Activated naive CD4-positive, alpha-beta T cell treated with anti-CD3 and anti-CD28 coated beads, Interleukin-2, amount 50 U/mL, for 24 hours (primary cell): ENCODE measurements at regions not wholly inside any gene's neighbourhood (a gene's known extent, or its start where the extent isn't known, plus 50 kb on each side); places are given as distances from the start of the nearest gene placed in this dataset.

Experiments
- H3K27ac Mint-ChIP-seq: one replicate; pipeline ENCODE4 v1.8.0; 2021; ENCODE audit warnings: mild to moderate bottlenecking, mixed read lengths
- H3K27me3 Mint-ChIP-seq: one replicate; pipeline ENCODE4 v1.8.0; 2021; ENCODE audit warnings: mixed read lengths
- H3K36me3 Mint-ChIP-seq: one replicate; pipeline ENCODE4 v1.8.0; 2021; ENCODE audit warnings: mixed read lengths
- H3K4me1 Mint-ChIP-seq: one replicate; pipeline ENCODE4 v1.8.0; 2021; ENCODE audit warnings: mixed read lengths
- H3K4me3 Mint-ChIP-seq: one replicate; pipeline ENCODE4 v1.8.0; 2021; ENCODE audit warnings: mild to moderate bottlenecking, mixed read lengths
- H3K9me3 Mint-ChIP-seq: one replicate; pipeline ENCODE4 v1.8.0; 2021; ENCODE audit warnings: mixed read lengths

DNA sequence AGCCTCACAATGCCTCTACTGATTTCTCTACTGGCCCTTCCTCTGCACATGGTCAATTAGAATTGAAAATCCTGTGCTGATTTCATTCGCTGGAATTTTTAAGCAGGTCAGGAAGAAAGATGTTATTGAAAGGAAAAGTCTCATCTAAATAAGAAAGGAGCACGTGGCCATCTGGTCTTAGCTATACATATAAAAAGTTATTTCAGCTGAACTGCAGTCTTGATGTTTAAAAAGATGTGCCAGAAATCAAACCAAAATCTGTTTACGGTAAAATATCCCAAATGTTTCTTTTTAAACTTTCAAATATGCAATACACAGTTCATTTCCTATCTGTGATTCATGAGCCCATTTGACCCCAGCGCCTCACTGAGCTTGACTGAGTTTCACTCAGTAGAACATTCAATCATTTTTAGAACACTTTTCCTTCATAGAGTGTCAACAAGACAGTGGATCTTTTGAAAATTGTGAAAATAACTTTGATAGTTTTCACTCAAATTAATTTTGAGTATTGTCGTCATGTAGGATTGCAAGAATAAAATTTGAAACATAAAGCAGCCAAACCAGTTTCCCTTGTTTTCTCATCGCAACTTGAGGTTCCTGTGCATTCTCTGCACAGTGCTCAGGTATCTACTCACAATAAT is 293.6 kb downstream of the PTPRC start:
- Mint-ChIP-seq H3K36me3 (peaks cover 3% of the 10 kb centered on the region), H3K27me3 (no peaks in the 10 kb centered on the region), H3K4me1 (peaks cover 40% of the 10 kb centered on the region), H3K27ac (peak overlapping the region; percentile 69), H3K9me3 (no peaks in the 10 kb centered on the region), H3K4me3 (peak overlapping the region; percentile 72)

DNA sequence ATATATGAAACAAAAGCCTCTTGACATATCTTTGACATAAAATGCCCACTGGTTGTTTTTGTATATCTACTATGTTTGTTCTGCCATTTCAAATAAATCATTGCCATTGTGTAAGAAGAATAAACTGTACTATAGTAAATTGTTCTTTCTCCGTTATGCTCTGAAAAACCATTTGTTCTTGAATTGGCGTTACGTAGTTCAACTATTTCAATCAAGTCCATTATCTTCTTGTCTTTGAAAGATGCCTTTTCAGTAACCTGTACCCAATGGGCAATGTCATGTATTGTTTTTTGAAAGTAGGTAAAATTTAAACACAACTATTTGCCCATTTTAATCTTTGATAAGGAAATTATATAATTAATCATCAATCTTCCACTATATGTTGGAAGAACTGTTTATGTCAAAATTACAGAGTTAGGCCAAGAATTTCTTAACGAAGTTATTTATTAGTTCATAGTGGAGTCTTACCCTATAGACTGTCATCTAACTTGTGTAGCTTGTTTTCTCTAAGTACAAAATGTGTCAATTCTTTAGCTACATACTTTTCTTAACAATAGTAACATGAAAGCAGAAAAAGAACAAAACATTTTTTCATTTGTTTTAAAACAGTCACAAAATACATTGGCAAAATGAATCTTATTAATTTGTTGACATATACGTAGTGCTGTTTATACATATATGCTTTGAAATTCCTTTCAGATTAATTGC is 294.8 kb downstream of the PTPRC start:
- Mint-ChIP-seq H3K27ac (peak overlapping the region; percentile 55), H3K4me1 (peaks cover 50% of the 10 kb centered on the region), H3K4me3 (no peak overlapping the region), H3K27me3 (no peaks in the 10 kb centered on the region), H3K36me3 (peaks cover 3% of the 10 kb centered on the region), H3K9me3 (no peaks in the 10 kb centered on the region)

DNA sequence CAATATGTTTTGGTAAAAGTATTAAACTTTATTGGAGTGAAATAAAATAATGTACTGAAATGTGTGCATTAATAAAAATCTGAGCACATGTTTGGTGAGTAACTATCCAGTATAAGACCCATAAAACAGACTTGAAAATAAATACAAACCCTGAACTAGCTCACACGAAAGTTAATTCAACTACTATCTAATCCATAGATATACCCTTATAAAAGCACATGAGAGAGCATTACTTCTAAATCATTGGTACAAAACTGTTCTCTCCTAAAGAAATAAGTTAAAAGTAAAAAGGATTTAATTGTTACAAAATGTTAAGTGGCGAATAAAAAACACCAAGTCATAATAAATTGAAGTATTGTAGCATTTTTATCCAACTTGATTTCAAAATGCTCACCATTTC is 295.6 kb downstream of the PTPRC start:
- Mint-ChIP-seq H3K27me3 (no peaks in the 10 kb centered on the region), H3K27ac (no peak overlapping the region), H3K9me3 (no peaks in the 10 kb centered on the region), H3K4me3 (no peak overlapping the region), H3K36me3 (peaks cover 3% of the 10 kb centered on the region), H3K4me1 (peaks cover 50% of the 10 kb centered on the region)

DNA sequence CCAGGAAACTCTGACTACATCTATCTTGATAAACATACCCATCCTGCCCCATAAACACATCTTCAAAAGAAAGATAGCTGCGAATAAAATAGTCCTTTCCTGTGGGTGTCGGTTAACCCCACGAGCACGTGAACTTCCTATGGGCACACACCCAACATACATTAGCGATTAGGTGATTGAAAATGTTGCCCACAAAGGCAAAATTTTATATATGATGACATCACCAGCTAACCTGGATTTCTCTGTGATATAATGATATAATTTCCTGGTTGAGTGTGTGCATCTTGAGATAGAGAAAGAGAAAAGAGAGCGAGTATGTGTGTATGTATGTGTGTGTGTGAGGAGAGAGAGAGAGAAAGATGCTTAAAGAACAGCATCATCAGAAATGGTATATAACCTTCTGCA is 296.1 kb downstream of the PTPRC start:
- Mint-ChIP-seq H3K27ac (no peak overlapping the region), H3K4me3 (no peak overlapping the region), H3K36me3 (peaks cover 3% of the 10 kb centered on the region), H3K4me1 (peaks cover 46% of the 10 kb centered on the region), H3K27me3 (no peaks in the 10 kb centered on the region), H3K9me3 (no peaks in the 10 kb centered on the region)

DNA sequence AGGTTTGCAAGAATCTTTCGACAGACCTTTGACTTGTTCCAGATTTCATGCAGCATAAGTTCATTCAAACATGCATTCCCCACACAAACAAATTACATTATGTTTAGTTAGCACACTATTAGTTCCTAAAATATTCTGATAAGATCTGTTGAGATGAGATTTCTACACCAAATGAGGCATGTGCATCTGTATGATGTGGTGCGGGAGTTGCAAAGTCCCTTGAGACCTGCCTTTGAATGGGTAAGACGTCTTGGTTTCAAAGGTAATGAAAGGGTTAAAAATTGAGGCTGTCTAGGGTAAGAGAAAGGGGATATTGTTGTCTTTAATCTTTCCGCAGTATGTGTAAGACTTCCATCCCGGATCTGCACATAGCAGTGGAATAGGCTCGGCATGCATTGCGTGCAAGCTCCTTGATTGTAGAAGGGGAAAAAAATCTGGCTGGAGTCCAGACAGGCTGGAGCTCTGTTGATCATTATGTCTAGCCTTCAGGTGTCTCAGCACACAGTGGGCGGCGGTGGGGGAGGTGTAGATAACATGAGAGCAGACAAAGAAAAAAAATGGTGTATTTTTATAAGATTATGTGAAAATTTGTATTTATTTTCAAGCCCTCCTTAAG is 296.6 kb downstream of the PTPRC start:
- Mint-ChIP-seq H3K9me3 (no peaks in the 10 kb centered on the region), H3K4me1 (peaks cover 41% of the 10 kb centered on the region), H3K36me3 (peaks cover 3% of the 10 kb centered on the region), H3K27ac (no peak overlapping the region), H3K4me3 (no peak overlapping the region), H3K27me3 (no peaks in the 10 kb centered on the region)

DNA sequence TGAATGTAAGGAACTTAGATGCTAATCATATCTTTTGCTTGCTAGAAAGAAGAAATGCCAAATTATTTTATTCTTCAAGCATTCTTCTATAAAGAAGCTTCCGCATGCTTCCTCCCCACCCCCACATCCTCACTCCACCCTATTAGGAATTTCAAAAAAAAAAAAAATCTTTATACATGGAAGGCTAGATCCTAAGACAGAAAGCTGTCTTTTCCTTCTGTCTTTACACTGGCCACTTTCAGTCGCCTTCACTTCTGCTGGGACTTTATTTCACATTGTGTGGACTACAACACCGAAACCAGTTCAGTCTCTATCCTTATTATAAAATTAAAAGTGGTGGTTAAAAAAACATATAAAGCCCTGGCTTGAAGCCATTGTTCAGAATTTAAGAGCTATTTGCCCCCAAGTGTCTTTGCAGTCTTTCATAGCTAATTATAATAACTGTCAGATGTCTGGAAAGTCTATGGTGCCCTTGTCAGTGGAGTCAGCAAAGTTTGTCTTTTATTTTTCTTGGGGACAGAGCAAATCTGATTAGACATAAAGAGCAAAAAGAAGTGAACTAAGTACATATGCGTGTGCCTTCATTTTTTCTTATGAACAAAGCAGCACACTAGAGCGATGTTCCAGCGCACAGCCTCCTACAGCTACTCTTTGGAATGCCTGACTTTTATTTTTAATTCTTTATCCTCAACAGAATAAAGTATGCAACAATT is 297.7 kb downstream of the PTPRC start:
- Mint-ChIP-seq H3K9me3 (no peaks in the 10 kb centered on the region), H3K27ac (peak overlapping the region; percentile 91), H3K4me1 (peaks cover 35% of the 10 kb centered on the region), H3K4me3 (no peak overlapping the region), H3K27me3 (no peaks in the 10 kb centered on the region), H3K36me3 (peaks cover 3% of the 10 kb centered on the region)

DNA sequence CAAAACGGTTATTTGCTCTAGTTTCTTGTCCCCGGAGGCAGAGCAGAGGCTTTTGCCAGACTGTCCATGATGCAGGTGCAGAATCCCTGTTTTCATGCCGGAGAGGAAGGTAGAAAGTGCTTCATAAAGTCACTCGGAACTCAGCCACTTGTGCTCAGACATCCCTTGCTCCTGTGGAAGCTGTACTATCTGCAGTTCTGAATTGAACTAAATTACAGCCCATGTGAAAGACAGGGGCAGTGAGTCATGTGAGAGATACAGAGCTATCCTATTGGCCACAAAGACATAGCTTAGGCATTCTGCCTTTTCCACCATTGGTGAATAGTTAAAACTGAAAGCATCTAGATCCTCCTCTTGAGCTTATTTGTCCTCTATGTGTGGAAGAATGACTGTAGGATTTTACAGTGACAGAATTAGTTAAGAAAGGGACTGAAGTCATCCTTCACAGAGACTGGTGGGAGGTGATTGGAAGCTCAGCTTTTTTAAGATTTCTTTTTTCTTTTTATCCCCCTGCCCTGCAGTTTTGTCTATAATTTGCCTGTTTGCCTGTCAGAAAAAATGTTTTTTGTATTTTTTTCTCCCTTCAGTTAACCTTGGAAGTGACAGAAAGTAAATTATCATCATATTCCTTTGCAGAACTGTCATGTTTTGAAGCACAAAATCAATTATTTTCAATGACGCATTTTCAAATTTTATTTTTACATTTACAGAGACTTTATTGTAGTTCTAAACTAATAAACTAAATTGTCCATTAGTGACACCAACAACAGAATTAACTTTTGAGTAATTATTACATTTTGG is 298.6 kb downstream of the PTPRC start:
- peak overlapping the region; percentile 91 for H3K27ac Mint-ChIP-seq

DNA sequence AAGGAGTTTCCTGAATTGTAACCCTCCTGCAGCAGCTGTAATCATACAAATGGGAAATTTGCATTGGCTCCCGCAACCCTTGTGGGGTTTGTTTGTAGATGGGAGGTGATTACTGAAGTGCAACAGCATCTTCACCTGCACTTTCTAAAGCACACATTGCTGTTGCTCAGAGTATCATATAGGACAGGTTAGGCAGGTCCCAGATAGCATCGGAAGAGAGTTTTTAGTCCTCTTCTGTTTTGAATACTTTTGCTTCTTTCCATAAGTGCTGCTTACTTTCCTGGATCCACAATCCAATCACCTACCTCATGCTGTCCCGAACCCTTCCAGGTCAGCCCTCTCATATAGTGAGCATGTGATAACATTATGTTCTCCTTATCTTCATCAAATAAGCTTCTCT is 300.4 kb downstream of the PTPRC start:
- Mint-ChIP-seq H3K4me3 (no peak overlapping the region), H3K27me3 (no peaks in the 10 kb centered on the region), H3K9me3 (no peaks in the 10 kb centered on the region)

More for the DNA sequence above, 298.6 kb downstream of the PTPRC start:
- Mint-ChIP-seq H3K4me1 (peaks cover 32% of the 10 kb centered on the region), H3K4me3 (no peak overlapping the region), H3K9me3 (no peaks in the 10 kb centered on the region), H3K27me3 (no peaks in the 10 kb centered on the region), H3K36me3 (peaks cover under 1% of the 10 kb centered on the region)

DNA sequence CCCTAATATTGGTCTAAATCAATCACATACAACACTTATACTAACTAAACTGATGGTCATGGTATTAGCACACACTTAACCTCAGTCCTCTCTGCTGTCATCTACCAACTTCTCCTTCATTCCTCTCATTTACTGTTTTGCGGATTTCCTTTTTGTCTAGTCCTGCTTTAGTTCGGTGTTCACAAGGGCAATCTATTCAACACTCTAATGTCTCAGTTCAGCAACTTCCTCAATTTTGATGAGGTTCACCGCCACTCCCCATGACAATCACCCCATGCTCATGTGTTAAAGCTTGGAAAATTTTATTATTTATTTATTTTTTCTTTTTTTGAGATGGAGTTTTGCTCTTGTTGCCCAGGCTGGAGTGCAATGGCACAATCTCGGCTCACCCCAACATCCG is 301.1 kb downstream of the PTPRC start:
- no peaks in the 10 kb centered on the region for H3K36me3 Mint-ChIP-seq
- H3K27me3 Mint-ChIP-seq = no peaks in the 10 kb centered on the region
- peaks cover 22% of the 10 kb centered on the region for H3K4me1 Mint-ChIP-seq
- H3K27ac Mint-ChIP-seq = peak overlapping the region; percentile 2
- no peaks in the 10 kb centered on the region for H3K9me3 Mint-ChIP-seq
- no peak overlapping the region for H3K4me3 Mint-ChIP-seq

More for the DNA sequence above, 300.4 kb downstream of the PTPRC start:
- no peak overlapping the region for H3K27ac Mint-ChIP-seq
- peaks cover 22% of the 10 kb centered on the region for H3K4me1 Mint-ChIP-seq
- H3K36me3 Mint-ChIP-seq = no peaks in the 10 kb centered on the region

DNA sequence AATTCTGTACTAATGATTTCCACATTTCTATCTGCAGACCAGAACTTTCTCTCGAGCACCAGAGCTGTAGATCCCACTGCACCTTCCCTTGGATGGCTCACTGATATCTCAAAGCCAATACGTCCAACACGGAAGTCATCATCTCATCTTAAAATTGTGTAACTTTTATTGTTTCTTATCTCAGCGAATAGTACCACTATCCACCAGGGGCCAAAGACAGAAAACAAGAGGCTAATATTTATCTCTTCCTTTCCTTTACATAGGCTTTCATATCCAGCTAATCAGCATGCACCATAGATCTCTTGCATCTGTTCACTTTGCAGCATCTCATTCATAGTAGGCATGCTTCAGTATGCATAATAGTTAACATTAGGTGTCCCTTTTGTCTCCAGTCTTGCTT is 303.6 kb downstream of the PTPRC start:
- H3K27ac Mint-ChIP-seq = no peak overlapping the region
- H3K4me3 Mint-ChIP-seq = no peak overlapping the region
- H3K9me3 Mint-ChIP-seq = no peaks in the 10 kb centered on the region
- H3K27me3 Mint-ChIP-seq = no peaks in the 10 kb centered on the region
- no peaks in the 10 kb centered on the region for H3K36me3 Mint-ChIP-seq
- H3K4me1 Mint-ChIP-seq = peaks cover 15% of the 10 kb centered on the region

DNA sequence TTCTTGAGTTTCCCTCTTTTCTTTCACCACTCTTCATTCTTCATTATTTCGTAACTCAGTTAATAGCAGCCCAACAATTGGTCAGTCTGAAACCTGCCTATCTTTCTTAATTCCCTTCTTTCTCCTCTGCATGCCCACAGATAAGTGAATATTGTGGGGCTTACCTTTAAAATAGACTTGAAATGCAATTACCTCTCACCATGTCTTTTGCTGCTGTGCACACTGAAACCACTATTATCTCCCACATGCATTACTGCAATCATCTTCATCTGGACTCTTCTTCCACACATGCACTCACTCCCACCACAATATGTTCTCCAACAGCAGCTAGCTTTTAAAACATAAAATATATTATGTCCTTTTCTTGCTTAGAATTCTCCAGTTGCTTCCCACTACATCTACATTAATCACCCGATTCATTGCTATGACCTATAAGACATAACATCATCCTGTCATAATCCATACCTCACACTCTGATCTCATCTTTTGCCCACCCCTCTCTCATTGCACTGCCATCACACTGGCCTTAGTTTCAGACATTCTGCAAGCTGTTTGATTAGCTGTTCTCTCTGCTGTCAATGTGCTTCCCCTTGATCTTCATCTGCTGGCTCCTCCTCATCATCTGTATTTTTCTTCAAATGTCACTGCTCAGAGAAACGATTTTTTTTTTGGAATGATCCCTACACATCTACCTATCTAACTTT is 304.8 kb downstream of the PTPRC start:
- H3K27me3 Mint-ChIP-seq = no peaks in the 10 kb centered on the region
- H3K9me3 Mint-ChIP-seq = no peaks in the 10 kb centered on the region
- no peak overlapping the region for H3K27ac Mint-ChIP-seq
- H3K36me3 Mint-ChIP-seq = no peaks in the 10 kb centered on the region
- no peak overlapping the region for H3K4me3 Mint-ChIP-seq
- H3K4me1 Mint-ChIP-seq = peaks cover 6% of the 10 kb centered on the region

DNA sequence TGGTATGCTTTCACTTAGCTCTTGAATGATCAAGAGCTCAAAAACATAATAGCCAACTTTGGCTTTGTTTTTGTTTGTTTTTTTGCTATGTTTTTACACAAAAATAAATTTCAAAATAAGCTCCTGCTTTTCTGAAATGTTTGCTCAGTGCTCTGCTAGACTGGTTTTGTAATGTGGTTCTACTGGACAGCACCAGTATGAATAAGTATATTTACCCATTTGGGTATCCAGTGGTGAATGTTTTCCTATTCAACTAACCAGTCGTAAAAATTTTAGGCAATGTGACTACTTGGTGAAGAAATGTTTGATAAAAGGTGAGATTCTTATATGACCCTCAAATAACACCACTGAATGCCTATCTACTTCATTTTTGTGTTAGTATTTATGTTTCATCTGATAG is 308.6 kb downstream of the PTPRC start:
- Mint-ChIP-seq H3K4me3 (no peak overlapping the region), H3K9me3 (no peaks in the 10 kb centered on the region), H3K4me1 (no peaks in the 10 kb centered on the region), H3K27ac (no peak overlapping the region), H3K27me3 (no peaks in the 10 kb centered on the region), H3K36me3 (no peaks in the 10 kb centered on the region)

DNA sequence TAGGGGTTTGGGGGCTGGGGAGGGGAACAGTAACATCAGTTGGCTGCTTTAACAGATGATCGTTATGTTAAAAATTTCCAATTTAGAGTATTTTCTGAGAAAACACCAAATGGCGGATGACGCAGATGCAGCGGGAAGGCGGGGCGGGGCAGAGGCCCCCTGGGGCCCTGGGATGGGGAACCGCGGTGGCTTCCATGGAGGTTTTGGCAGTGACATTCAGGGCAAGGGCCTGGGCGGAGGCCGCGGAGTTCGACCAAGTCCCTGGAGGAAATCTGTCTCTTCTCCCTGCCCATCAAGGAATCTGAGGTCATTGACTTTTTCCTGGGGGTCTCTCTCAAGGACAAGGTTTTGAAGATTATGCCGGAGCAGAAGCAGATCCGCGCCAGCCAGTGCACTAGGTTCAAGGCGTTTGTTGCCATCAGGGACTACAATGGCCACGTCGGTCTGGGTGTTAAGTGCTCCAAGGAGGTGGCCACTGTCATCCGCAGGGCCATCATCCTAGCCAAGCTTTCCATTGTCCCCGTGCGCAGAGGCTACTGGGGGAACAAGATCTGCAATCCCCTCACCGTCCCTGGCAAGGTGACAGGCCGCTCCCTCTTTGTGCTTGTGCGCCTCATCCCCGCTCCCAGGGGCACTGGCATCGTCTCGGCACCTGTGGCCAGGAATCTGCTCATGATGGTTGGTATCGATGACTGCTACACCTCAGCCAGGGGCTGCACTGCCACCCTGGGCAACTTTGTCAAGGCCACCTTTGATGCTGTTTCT is 310.2 kb downstream of the PTPRC start:
- no peaks in the 10 kb centered on the region for H3K4me1 Mint-ChIP-seq
- H3K9me3 Mint-ChIP-seq = no peaks in the 10 kb centered on the region
- no peak overlapping the region for H3K27ac Mint-ChIP-seq
- H3K36me3 Mint-ChIP-seq = no peaks in the 10 kb centered on the region
- H3K27me3 Mint-ChIP-seq = no peaks in the 10 kb centered on the region
- no peak overlapping the region for H3K4me3 Mint-ChIP-seq

DNA sequence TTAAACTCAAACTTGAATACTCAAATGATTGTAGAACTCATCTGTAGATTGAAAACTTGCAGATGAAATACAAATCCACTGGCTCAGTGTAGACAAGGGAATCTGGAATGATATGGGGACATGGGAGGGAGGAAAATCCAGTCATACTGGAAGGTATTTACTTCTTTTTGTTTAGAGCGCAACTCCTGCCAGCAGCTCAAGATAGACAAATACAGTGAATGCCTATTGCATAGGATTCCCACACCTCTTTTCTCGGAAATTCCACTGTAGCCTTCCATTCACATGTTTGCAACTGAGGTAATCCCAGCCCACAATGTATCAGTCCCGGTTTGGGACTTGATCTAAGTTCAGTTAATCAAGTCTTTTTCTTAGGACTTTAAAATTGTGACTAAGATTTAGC is 311.2 kb downstream of the PTPRC start:
- Mint-ChIP-seq H3K36me3 (peaks cover under 1% of the 10 kb centered on the region), H3K9me3 (no peaks in the 10 kb centered on the region), H3K4me3 (no peak overlapping the region), H3K4me1 (no peaks in the 10 kb centered on the region), H3K27ac (no peak overlapping the region), H3K27me3 (no peaks in the 10 kb centered on the region)
